Liver (tissue), 3 donors: ENCODE measurements at regions not wholly inside any gene's neighbourhood (a gene's known extent, or its start where the extent isn't known, plus 50 kb on each side); places are given as distances from the start of the nearest gene placed in this dataset.

ENCODE experiments used
- CTCF ChIP-seq: fragments of 150-350 bp; IDR thresholded peaks from 2 replicates; pipeline ENCODE4 v1.5.1; 2017; ENCODE audit warnings: improper control_type of control experiment, low read depth, low read length; ENCODE audit not compliant: missing input control
- GABPA ChIP-seq, 2 donors: IDR thresholded peaks in 1 of 2; conservative IDR thresholded peaks in 1 of 2; 2 replicates each; pipeline ENCODE4 v1.6.1; 2016; ENCODE audit warnings: antibody characterized with exemption in 2 of 2, mild to moderate bottlenecking in 1 of 2, moderate library complexity in 1 of 2
- JUND ChIP-seq, 2 donors: IDR thresholded peaks; 2 replicates each; pipeline ENCODE4 v1.6.1; 2016; ENCODE audit warnings: antibody characterized with exemption in 2 of 2
- RAD21 ChIP-seq, 2 donors: IDR thresholded peaks; 2 replicates each; pipeline ENCODE4 v1.6.1; 2016; ENCODE audit warnings: antibody characterized with exemption in 2 of 2, mild to moderate bottlenecking in 2 of 2
- RXRA ChIP-seq, 2 donors: IDR thresholded peaks; 2 replicates each; pipeline ENCODE4 v1.6.1; 2017 to 2018; ENCODE audit warnings: antibody characterized with exemption in 2 of 2, mild to moderate bottlenecking in 1 of 2
- SP1 ChIP-seq: IDR thresholded peaks from 2 replicates; pipeline ENCODE4 v1.6.1; 2018; ENCODE audit warnings: antibody characterized with exemption, mild to moderate bottlenecking
- YY1 ChIP-seq: IDR thresholded peaks from 2 replicates; pipeline ENCODE4 v1.6.1; 2016; ENCODE audit warnings: antibody characterized with exemption, mild to moderate bottlenecking
- TF ChIP-seq, protein P1 (sequence below): IDR thresholded peaks from 2 replicates; pipeline ENCODE4 v1.6.1; 2016; ENCODE audit warnings: antibody characterized with exemption
- TF ChIP-seq, protein P2 (sequence below): IDR thresholded peaks from 2 replicates; pipeline ENCODE4 v1.6.1; 2016; ENCODE audit warnings: antibody characterized with exemption, mild to moderate bottlenecking
- donor health status: healthy.
- donor health status: healthy.

DNA sequence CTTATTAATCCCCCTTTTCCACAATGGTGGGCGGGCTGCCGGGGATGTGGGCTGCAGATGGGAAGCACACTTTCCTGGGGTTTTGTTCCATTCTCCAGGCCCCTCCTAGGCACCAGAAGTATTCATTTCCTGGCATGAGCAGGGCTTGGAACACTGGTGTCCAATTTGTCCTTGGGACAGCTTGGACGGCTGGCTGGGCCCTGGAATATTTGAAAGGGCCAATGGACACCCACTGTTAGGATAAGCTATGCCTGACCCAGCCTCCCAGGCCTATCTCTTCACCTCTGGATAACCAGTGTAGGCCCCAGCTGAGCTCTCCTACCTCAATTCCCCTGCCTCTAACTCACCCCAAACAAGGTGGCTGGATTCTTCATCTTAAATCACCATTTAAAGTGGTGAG is 354.9 kb downstream of the PTEN start:
- TF ChIP-seq CTCF (no peak), GABPA (IDR thresholded peaks at IDR 0.05 in 1 of 2, conservative IDR thresholded peaks at IDR 0.05 in 1 of 2) (no peak), SP1 (no peak), RXRA (IDR thresholded peaks at IDR 0.05) (no peak), RAD21 (IDR thresholded peaks at IDR 0.05) (no peak), JUND (IDR thresholded peaks at IDR 0.05) (no peak), YY1 (no peak)
- TF ChIP-seq, protein P1, sequence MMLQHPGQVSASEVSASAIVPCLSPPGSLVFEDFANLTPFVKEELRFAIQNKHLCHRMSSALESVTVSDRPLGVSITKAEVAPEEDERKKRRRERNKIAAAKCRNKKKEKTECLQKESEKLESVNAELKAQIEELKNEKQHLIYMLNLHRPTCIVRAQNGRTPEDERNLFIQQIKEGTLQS, result no peak
- TF ChIP-seq, protein P2, sequence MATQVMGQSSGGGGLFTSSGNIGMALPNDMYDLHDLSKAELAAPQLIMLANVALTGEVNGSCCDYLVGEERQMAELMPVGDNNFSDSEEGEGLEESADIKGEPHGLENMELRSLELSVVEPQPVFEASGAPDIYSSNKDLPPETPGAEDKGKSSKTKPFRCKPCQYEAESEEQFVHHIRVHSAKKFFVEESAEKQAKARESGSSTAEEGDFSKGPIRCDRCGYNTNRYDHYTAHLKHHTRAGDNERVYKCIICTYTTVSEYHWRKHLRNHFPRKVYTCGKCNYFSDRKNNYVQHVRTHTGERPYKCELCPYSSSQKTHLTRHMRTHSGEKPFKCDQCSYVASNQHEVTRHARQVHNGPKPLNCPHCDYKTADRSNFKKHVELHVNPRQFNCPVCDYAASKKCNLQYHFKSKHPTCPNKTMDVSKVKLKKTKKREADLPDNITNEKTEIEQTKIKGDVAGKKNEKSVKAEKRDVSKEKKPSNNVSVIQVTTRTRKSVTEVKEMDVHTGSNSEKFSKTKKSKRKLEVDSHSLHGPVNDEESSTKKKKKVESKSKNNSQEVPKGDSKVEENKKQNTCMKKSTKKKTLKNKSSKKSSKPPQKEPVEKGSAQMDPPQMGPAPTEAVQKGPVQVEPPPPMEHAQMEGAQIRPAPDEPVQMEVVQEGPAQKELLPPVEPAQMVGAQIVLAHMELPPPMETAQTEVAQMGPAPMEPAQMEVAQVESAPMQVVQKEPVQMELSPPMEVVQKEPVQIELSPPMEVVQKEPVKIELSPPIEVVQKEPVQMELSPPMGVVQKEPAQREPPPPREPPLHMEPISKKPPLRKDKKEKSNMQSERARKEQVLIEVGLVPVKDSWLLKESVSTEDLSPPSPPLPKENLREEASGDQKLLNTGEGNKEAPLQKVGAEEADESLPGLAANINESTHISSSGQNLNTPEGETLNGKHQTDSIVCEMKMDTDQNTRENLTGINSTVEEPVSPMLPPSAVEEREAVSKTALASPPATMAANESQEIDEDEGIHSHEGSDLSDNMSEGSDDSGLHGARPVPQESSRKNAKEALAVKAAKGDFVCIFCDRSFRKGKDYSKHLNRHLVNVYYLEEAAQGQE, result no peak
